AG20443 (cell line): ENCODE measurements at regions not wholly inside any gene's neighbourhood (a gene's known extent, or its start where the extent isn't known, plus 50 kb on each side); places are given as distances from the start of the nearest gene placed in this dataset.

Experiments used
- DNase-seq: peaks from one replicate; pipeline ENCODE4 v3.0.0; 2012; ENCODE audit warnings: low spot score, mixed read lengths

- peak; percentile 60 for DNase-seq
Observed at GRCh38 chr6:8215631-8216030, 113.3 kb upstream of the EEF1E1 start.

- DNase-seq = no peak
Observed at GRCh38 chr6:8213995-8214394, 111.6 kb upstream of the EEF1E1 start.

GRCh38 chr6:8212720-8213434, 110.5 kb upstream of the EEF1E1 start:
- DNase-seq = no peak

- no peak for DNase-seq
Observed at GRCh38 chr6:8207869-8208191, 105.5 kb upstream of the EEF1E1 start.

- no peak for DNase-seq
Observed at GRCh38 chr6:8207191-8207868, 105.0 kb upstream of the EEF1E1 start.

GRCh38 chr6:8203337-8203736, 101.0 kb upstream of the EEF1E1 start:
- no peak for DNase-seq

- DNase-seq = no peak
Observed at GRCh38 chr6:8201679-8202078, 99.3 kb upstream of the EEF1E1 start.

GRCh38 chr6:8200255-8200654, 97.9 kb upstream of the EEF1E1 start:
- no peak for DNase-seq

- no peak for DNase-seq
Observed at GRCh38 chr6:8195714-8196102, 93.4 kb upstream of the EEF1E1 start.

- no peak for DNase-seq
Observed at GRCh38 chr6:8195040-8195713, 92.8 kb upstream of the EEF1E1 start.

- DNase-seq = no peak
Observed at GRCh38 chr6:8194490-8194889, 92.1 kb upstream of the EEF1E1 start.

GRCh38 chr6:8193541-8193940, 91.2 kb upstream of the EEF1E1 start:
- no peak for DNase-seq

GRCh38 chr6:8192597-8192996, 90.2 kb upstream of the EEF1E1 start:
- no peak for DNase-seq

- DNase-seq = no peak
Observed at GRCh38 chr6:8192067-8192466, 89.7 kb upstream of the EEF1E1 start.

- no peak for DNase-seq
Observed at GRCh38 chr6:8191629-8192028, 89.3 kb upstream of the EEF1E1 start.

- no peak for DNase-seq
Observed at GRCh38 chr6:8187209-8187608, 84.9 kb upstream of the EEF1E1 start.

- no peak for DNase-seq
Observed at GRCh38 chr6:8182902-8183665, 80.7 kb upstream of the EEF1E1 start.

- peak; percentile 43 for DNase-seq
Observed at GRCh38 chr6:8181951-8182845, 79.8 kb upstream of the EEF1E1 start.

- DNase-seq = no peak
Observed at GRCh38 chr6:8181160-8181881, 79.0 kb upstream of the EEF1E1 start.

- DNase-seq = peak; percentile 87
Observed at GRCh38 chr6:8180327-8181159, 78.2 kb upstream of the EEF1E1 start.
